Erythroblast (primary cell): ENCODE measurements at regions not wholly inside any gene's neighbourhood (a gene's known extent, or its start where the extent isn't known, plus 50 kb on each side); places are given as distances from the start of the nearest gene placed in this dataset.

ENCODE experiments used
- GATA1 ChIP-seq: IDR thresholded peaks from 2 replicates; pipeline ENCODE4 v1.6.1; 2011; ENCODE audit warnings: low read depth, mild to moderate bottlenecking, control low read depth, low read length, moderate library complexity
- POLR2A ChIP-seq: IDR thresholded peaks from 2 replicates; pipeline ENCODE4 v1.6.1; 2011; ENCODE audit warnings: mild to moderate bottlenecking, low read length

DNA sequence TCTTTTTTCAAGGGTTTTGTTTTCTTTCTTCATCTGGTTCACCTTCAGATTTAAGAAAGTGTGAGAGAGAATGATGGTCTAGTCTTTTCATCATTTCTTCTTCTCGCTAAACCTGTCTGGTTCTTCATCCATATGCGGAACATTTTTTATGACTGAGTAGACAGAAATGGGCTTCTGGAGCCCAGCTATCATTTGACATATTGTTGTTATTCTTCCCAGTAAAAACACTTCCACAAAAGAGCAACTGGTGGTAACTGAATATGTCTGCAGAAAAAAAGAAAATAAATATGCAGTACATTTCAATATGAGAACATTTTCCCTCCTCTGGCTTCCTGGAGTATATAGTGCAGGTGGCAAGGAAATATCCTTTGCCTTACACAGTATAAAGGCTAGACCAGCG, 209.5 kb downstream of the JCAD start:
- TF ChIP-seq POLR2A: no peak
- no peak for TF ChIP-seq GATA1
